HCT116 (cell line): ENCODE measurements at regions not wholly inside any gene's neighbourhood (a gene's known extent, or its start where the extent isn't known, plus 50 kb on each side); places are given as distances from the start of the nearest gene placed in this dataset.

Source experiments
- ATAC-seq: fragments of 200-7000 bp; cut with Tn5 transposase; 2 replicates; pipeline ENCODE4 v1.9.1; 2020; ENCODE audit warnings: mild to moderate bottlenecking, moderate library complexity
- BruUV-seq: library from RNA; stranded (reverse); fragments of 400-500 nt; replicated peaks from 2 replicates; lab custom pipeline; 2021; lab: Mats Ljungman, UMichigan
- CTCF ChIA-PET: fragments of 300-600 bp; sonication (Branson Sonifier 250); formaldehyde crosslinking; loops from one replicate; lab custom pipeline; 2021; ENCODE audit warnings: antibody characterized with exemption; lab: Charles Lee
- POLR2A ChIA-PET: fragments of 300-600, 350-600 bp; sonication (Branson Sonifier 250); formaldehyde crosslinking; loops from one replicate; lab custom pipeline; 2021; ENCODE audit warnings: antibody characterized with exemption; lab: Charles Lee
- RAD21 ChIA-PET, 2 experiments: fragments of 300-600 bp; sonication (Branson Sonifier 250); formaldehyde crosslinking; loops; one replicate each; lab custom pipeline; 2023; ENCODE audit warnings: low total read pairs in 2 of 2; ENCODE audit not compliant: uncharacterized antibody in 2 of 2, unreplicated experiment in 2 of 2, low non-redundant PET in 1 of 2; lab: Charles Lee
- DNase-seq: peaks from one replicate; pipeline ENCODE4 v3.0.0-alpha.2; 2010; ENCODE audit warnings: low read depth, low spot score
- H2AFZ ChIP-seq: fragments of 200-600 bp; shearing (Covaris generic), sonication (generic); 2 replicates; pipeline ENCODE4 v1.6.1; 2017; ENCODE audit warnings: low read depth, mixed run types, mixed read lengths, antibody characterized with exemption, low read length; ENCODE audit not compliant: poor library complexity, severe bottlenecking
- H3K27ac ChIP-seq: 2 replicates; pipeline ENCODE4 v1.5.1; 2012; ENCODE audit warnings: low read depth, low read length
- H3K27me3 ChIP-seq: fragments of 200-600 bp; sonication (generic); 2 replicates; pipeline ENCODE4 v1.6.1; 2016; ENCODE audit warnings: mixed run types, low read length, mixed read lengths; ENCODE audit not compliant: insufficient read depth
- H3K36me3 ChIP-seq, 2 experiments: fragments of 200-500 bp in 1 of 2; fragments of 200-600 bp in 1 of 2; sonication (Bioruptor generic) in 1 of 2; sonication (generic) in 1 of 2; 2 replicates each; pipeline versions ENCODE4 v1.5.1 to v1.6.1; 2014 to 2016; ENCODE audit warnings: low read length in 2 of 2, inconsistent platforms in 1 of 2, mixed read lengths in 1 of 2, mixed run types in 1 of 2; ENCODE audit not compliant: insufficient read depth in 2 of 2, control insufficient read depth in 1 of 2
- H3K4me1 ChIP-seq, 2 experiments: fragments of 200-600 bp in 1 of 2; sonication (generic) in 1 of 2; 2 replicates each; pipeline versions ENCODE4 v1.5.1 to v1.6.1; 2012 to 2017; ENCODE audit warnings: low read length in 2 of 2, inconsistent platforms in 1 of 2, mild to moderate bottlenecking in 1 of 2, mixed read lengths in 1 of 2, mixed run types in 1 of 2, moderate library complexity in 1 of 2; ENCODE audit not compliant: insufficient read depth in 2 of 2, control insufficient read depth in 1 of 2
- H3K4me2 ChIP-seq: fragments of 200-600 bp; sonication (generic); 2 replicates; pipeline ENCODE4 v1.6.1; 2017; ENCODE audit warnings: mixed run types, low read length, mixed read lengths
- H3K4me3 ChIP-seq, 2 experiments: fragments of 200-600 bp in 1 of 2; sonication (generic) in 1 of 2; replicated peaks in 1 of 2; 2 replicates each; pipeline ENCODE4 v1.5.1; 2011 to 2016; ENCODE audit warnings: low read length in 2 of 2, control low read depth in 1 of 2, low read depth in 1 of 2, mild to moderate bottlenecking in 1 of 2, mixed read lengths in 1 of 2, mixed run types in 1 of 2
- H3K79me2 ChIP-seq: fragments of 200-600 bp; sonication (generic); 2 replicates; pipeline ENCODE4 v1.6.1; 2017; ENCODE audit warnings: mild to moderate bottlenecking, mixed run types, low read length, moderate library complexity, mixed read lengths; ENCODE audit not compliant: insufficient read depth
- H3K9ac ChIP-seq: fragments of 200-600 bp; sonication (generic); 2 replicates; pipeline ENCODE4 v1.6.1; 2016; ENCODE audit warnings: low read length, mixed read lengths
- H3K9me2 ChIP-seq: fragments of 200-600 bp; sonication (generic), shearing (Covaris generic); 2 replicates; pipeline ENCODE4 v1.6.1; 2017; ENCODE audit warnings: mixed run types, mild to moderate bottlenecking, moderate library complexity; ENCODE audit not compliant: insufficient read depth
- H3K9me3 ChIP-seq, 2 experiments: fragments of 200-500 bp in 1 of 2; fragments of 200-600 bp in 1 of 2; sonication (Bioruptor generic) in 1 of 2; sonication (generic) in 1 of 2; 2 replicates each; pipeline ENCODE4 v1.6.1; 2014 to 2017; ENCODE audit warnings: low read length in 2 of 2, mixed read lengths in 2 of 2, inconsistent platforms in 1 of 2, low read depth in 1 of 2, mild to moderate bottlenecking in 1 of 2, mixed run types in 1 of 2, moderate library complexity in 1 of 2; ENCODE audit not compliant: control insufficient read depth in 1 of 2, insufficient read depth in 1 of 2
- H4K20me1 ChIP-seq: fragments of 200-600 bp; sonication (generic), shearing (Covaris generic); 2 replicates; pipeline ENCODE4 v1.6.1; 2017; ENCODE audit warnings: mixed run types, mild to moderate bottlenecking, moderate library complexity; ENCODE audit not compliant: insufficient read depth
- CEBPB ChIP-seq: IDR thresholded peaks from 2 replicates; pipeline ENCODE4 v1.6.1; 2012; ENCODE audit warnings: low read depth
- CTCF ChIP-seq, 3 experiments: fragments of 200-600 bp in 1 of 3; sonication (generic) in 1 of 3; IDR thresholded peaks in 2 of 3; conservative IDR thresholded peaks in 1 of 3; 2 replicates each; pipeline ENCODE4 v1.5.1; 2012 to 2017; ENCODE audit warnings: low read depth in 2 of 3, low read length in 2 of 3, antibody characterized with exemption in 1 of 3, borderline replicate concordance in 1 of 3, control low read depth in 1 of 3, mild to moderate bottlenecking in 1 of 3, mixed read lengths in 1 of 3, mixed run types in 1 of 3, moderate library complexity in 1 of 3; ENCODE audit not compliant: insufficient read depth in 1 of 3
- EGR1 ChIP-seq: IDR thresholded peaks from 2 replicates; pipeline ENCODE4 v1.6.1; 2012; ENCODE audit warnings: low read depth
- ELF1 ChIP-seq: IDR thresholded peaks from 2 replicates; pipeline ENCODE4 v1.6.1; 2012; ENCODE audit warnings: low read depth, borderline replicate concordance
- EZH2phosphoT487 ChIP-seq: fragments of 200-600 bp; IDR thresholded peaks from 2 replicates; pipeline ENCODE4 v1.6.1; 2018; ENCODE audit warnings: antibody characterized with exemption, borderline replicate concordance
- JUND ChIP-seq: IDR thresholded peaks from 2 replicates; pipeline ENCODE4 v1.6.1; 2012
- MAX ChIP-seq: IDR thresholded peaks from 2 replicates; pipeline ENCODE4 v1.6.1; 2012
- SRF ChIP-seq: IDR thresholded peaks from 2 replicates; pipeline ENCODE4 v1.6.1; 2012; ENCODE audit warnings: low read depth
- YY1 ChIP-seq: IDR thresholded peaks from 2 replicates; pipeline ENCODE4 v1.6.1; 2011; ENCODE audit warnings: low read length, low read depth, moderate library complexity, mild to moderate bottlenecking; ENCODE audit not compliant: insufficient replicate concordance; ENCODE audit errors: extremely low read depth
- ZNF274 ChIP-seq: fragments of 200-500 bp; sonication (Bioruptor generic); IDR thresholded peaks from 2 replicates; pipeline ENCODE4 v1.6.1; 2014; ENCODE audit warnings: mild to moderate bottlenecking, low read depth, low read length, inconsistent platforms
- intact Hi-C: fragments of 100-400 bp; cut with micrococcal nuclease; formaldehyde crosslinking; loops from 2 replicates; pipeline ENCODE4 v1.10.0; 2022
- TF ChIP-seq, protein P1 (sequence below): IDR thresholded peaks from 2 replicates; pipeline ENCODE4 v1.6.1; 2012; ENCODE audit warnings: low read depth
- TF ChIP-seq, protein P2 (sequence below): IDR thresholded peaks from 2 replicates; pipeline ENCODE4 v1.6.1; 2012

- CTCF ChIA-PET: no interaction called here
- BruUV-seq: no TSS peak
- POLR2A ChIA-PET: no interaction called here
These were observed 165.6 kb downstream of the SERPINI1 start for GRCh38 chr3:167901138-167901537.

More at GRCh38 chr3:167901138-167901537, 165.6 kb downstream of the SERPINI1 start:
- intact Hi-C loops: no loop called here
- H4K20me1 ChIP-seq: no peaks in the 10 kb centered on the region
- H3K36me3 ChIP-seq: no peaks in the 10 kb centered on the region
- no peak overlapping the region for H2AFZ ChIP-seq
- no peak overlapping the region for H3K4me3 ChIP-seq
- DNase-seq: no peak
- no peak for ATAC-seq
- no peaks in the 10 kb centered on the region for H3K27me3 ChIP-seq
- TF ChIP-seq ZNF274: no peak
- TF ChIP-seq, protein P1, sequence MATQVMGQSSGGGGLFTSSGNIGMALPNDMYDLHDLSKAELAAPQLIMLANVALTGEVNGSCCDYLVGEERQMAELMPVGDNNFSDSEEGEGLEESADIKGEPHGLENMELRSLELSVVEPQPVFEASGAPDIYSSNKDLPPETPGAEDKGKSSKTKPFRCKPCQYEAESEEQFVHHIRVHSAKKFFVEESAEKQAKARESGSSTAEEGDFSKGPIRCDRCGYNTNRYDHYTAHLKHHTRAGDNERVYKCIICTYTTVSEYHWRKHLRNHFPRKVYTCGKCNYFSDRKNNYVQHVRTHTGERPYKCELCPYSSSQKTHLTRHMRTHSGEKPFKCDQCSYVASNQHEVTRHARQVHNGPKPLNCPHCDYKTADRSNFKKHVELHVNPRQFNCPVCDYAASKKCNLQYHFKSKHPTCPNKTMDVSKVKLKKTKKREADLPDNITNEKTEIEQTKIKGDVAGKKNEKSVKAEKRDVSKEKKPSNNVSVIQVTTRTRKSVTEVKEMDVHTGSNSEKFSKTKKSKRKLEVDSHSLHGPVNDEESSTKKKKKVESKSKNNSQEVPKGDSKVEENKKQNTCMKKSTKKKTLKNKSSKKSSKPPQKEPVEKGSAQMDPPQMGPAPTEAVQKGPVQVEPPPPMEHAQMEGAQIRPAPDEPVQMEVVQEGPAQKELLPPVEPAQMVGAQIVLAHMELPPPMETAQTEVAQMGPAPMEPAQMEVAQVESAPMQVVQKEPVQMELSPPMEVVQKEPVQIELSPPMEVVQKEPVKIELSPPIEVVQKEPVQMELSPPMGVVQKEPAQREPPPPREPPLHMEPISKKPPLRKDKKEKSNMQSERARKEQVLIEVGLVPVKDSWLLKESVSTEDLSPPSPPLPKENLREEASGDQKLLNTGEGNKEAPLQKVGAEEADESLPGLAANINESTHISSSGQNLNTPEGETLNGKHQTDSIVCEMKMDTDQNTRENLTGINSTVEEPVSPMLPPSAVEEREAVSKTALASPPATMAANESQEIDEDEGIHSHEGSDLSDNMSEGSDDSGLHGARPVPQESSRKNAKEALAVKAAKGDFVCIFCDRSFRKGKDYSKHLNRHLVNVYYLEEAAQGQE: no peak
- TF ChIP-seq CTCF (IDR thresholded peaks at IDR 0.05 in 2 of 3, conservative IDR thresholded peaks at IDR 0.05 in 1 of 3; ENCODE audit: borderline replicate concordance in 1 of 3, insufficient read depth in 1 of 3, low read depth in 2 of 3, low read length in 2 of 3): no peak
- no peak for TF ChIP-seq SRF
- TF ChIP-seq, protein P2, sequence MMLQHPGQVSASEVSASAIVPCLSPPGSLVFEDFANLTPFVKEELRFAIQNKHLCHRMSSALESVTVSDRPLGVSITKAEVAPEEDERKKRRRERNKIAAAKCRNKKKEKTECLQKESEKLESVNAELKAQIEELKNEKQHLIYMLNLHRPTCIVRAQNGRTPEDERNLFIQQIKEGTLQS: no peak
- TF ChIP-seq MAX: no peak
- no peak for TF ChIP-seq YY1
- no peak for TF ChIP-seq EGR1
- no peak for TF ChIP-seq CEBPB
- TF ChIP-seq ELF1: no peak
- no peak for TF ChIP-seq JUND
- no peak for TF ChIP-seq EZH2phosphoT487
- H3K9me3 ChIP-seq: no peaks in the 10 kb centered on the region
- H3K4me1 ChIP-seq: no peaks in the 10 kb centered on the region
- no peak overlapping the region for H3K9ac ChIP-seq
- H3K79me2 ChIP-seq: no peaks in the 10 kb centered on the region
- H3K4me2 ChIP-seq: no peak overlapping the region
- RAD21 ChIA-PET: no interaction called here
- H3K9me2 ChIP-seq: no peaks in the 10 kb centered on the region
- H3K27ac ChIP-seq: no peak overlapping the region
